Effector memory CD8-positive, alpha-beta T cell (primary cell): ENCODE measurements at regions not wholly inside any gene's neighbourhood (a gene's known extent, or its start where the extent isn't known, plus 50 kb on each side); places are given as distances from the start of the nearest gene placed in this dataset.

Source experiments
- ATAC-seq: fragments of 150-1000 bp; cut with Tn5 transposase; replicated peaks from 2 replicates; pipeline ENCODE4 v1.10.0; 2021; ENCODE audit warnings: mild to moderate bottlenecking, moderate library complexity
- DNase-seq, 3 experiments: peaks; one replicate each; pipeline ENCODE4 v3.0.0; 2021
- H3K27ac Mint-ChIP-seq, 2 donors: one replicate each; pipeline ENCODE4 v1.8.0; 2022; ENCODE audit warnings: mild to moderate bottlenecking in 2 of 2, mixed read lengths in 2 of 2, moderate library complexity in 2 of 2
- H3K27me3 Mint-ChIP-seq, 2 donors: one replicate each; pipeline ENCODE4 v1.8.0; 2022; ENCODE audit warnings: mixed read lengths in 2 of 2
- H3K36me3 Mint-ChIP-seq: one replicate; pipeline ENCODE4 v1.8.0; 2022; ENCODE audit warnings: mild to moderate bottlenecking, moderate library complexity, mixed read lengths; ENCODE audit not compliant: insufficient read depth
- H3K4me1 Mint-ChIP-seq, 2 donors: one replicate each; pipeline ENCODE4 v1.8.0; 2022; ENCODE audit warnings: low read depth in 2 of 2, mixed read lengths in 2 of 2
- H3K4me3 Mint-ChIP-seq, 2 donors: one replicate each; pipeline ENCODE4 v1.8.0; 2022; ENCODE audit warnings: mild to moderate bottlenecking in 2 of 2, mixed read lengths in 2 of 2, moderate library complexity in 2 of 2
- H3K9me3 Mint-ChIP-seq, 2 donors: one replicate each; pipeline ENCODE4 v1.8.0; 2022; ENCODE audit warnings: mixed read lengths in 2 of 2

GRCh38 chr11:127105593-127106541, 105.3 kb upstream of the KIRREL3 start:
- Mint-ChIP-seq H3K4me1 (no peaks in the 10 kb centered on the region), H3K27me3 (peaks cover 0 to 7% of the 10 kb centered on the region in 2 donors), H3K36me3 (no peaks in the 10 kb centered on the region), H3K9me3 (peaks cover 0 to 2% of the 10 kb centered on the region in 2 donors), H3K27ac (no peak overlapping the region), H3K4me3 (no peak overlapping the region)
- DNase-seq (no peak), ATAC-seq (no peak)

DNA sequence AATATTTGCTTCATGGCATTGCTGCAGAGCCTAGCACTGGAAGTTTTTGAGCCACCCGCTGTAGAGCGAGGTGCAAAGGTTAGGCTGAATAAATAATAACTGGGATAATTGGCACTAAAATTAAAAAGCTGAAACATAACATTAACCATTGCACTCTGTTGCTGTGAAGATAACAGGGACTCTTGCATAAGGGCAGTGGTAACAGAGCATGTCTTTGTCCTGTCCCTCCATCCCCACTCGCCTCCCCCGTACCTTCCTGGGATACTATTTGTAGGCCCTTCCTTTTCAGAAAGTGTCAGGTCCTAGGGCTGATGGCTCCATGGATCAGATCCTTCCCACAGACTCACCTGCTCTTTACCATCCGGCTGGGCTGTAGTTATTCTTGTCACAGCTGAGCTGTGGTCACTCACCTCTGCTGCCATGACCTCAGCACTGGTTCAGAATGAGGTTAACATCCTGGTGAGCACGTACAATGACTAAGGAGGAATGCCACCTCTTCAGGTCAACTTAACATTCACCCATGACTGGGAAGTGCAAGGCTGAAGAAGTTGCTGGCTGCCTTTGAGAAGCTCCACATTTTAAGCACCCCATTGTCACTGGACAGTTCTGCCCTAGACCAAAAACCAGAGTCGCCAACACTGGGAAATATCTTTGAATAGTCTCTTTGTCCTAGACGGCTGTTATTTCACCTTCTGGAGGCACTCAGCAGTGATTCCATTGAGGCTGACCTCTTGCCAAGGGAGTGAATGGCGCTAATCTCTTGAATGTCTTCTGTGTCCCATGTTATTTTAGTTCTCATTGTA, 103.2 kb upstream of the KIRREL3 start:
- no peak for DNase-seq
- Mint-ChIP-seq H3K36me3 (no peaks in the 10 kb centered on the region), H3K9me3 (peaks cover 0 to 9% of the 10 kb centered on the region in 2 donors), H3K27me3 (peaks cover 0 to 6% of the 10 kb centered on the region in 2 donors), H3K27ac (no peak overlapping the region), H3K4me3 (no peak overlapping the region), H3K4me1 (no peaks in the 10 kb centered on the region)
- no peak for ATAC-seq

DNA sequence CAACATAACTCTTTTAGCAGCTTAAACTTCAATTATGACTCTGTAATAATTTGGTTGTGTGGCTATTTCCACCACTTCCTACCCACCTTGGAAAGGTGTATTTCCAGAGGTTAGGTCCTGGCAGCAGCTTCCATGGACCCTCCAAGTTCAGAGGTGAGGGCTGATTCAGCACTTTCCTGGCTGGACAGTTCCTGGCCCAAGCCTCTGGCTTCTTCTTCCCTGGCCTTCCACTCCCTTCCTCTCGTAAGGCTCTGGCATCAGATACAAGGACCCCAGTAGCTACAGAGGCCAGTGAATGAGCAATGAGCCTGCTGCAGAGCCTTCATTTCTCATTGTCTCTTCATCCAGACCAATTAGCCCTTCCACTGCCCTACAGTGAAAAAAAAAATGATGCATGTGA, 98.1 kb upstream of the KIRREL3 start:
- H3K4me3 Mint-ChIP-seq = no peak overlapping the region
- no peaks in the 10 kb centered on the region for H3K4me1 Mint-ChIP-seq
- ATAC-seq = no peak

DNA sequence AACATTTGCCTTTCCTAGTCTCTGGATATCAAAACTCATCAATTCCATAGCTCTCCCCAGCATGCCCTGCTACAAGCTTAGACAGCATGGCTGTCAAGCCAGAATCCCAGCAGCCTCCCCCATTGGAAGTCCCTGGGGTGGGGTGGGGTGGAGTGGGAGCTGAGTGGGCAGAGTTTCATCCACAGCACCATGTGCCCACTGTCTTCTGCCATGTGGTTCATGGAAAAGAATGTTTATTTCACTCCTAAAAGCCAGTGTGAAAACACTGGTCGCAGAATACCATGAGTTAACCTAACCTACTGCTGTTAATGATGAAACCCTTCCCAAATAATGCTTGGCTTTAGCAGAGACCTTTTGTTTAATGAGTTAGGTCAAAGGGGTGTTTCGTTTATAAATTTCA, 80.2 kb upstream of the KIRREL3 start:
- DNase-seq (no peak), ATAC-seq (no peak)
- no peak overlapping the region for H3K4me3 Mint-ChIP-seq
- H3K27ac Mint-ChIP-seq = no peak overlapping the region
- peaks cover 3% of the 10 kb centered on the region for H3K36me3 Mint-ChIP-seq
- H3K9me3 Mint-ChIP-seq = peaks cover 0 to 2% of the 10 kb centered on the region in 2 donors
- H3K4me1 Mint-ChIP-seq = no peaks in the 10 kb centered on the region
- H3K27me3 Mint-ChIP-seq = no peaks in the 10 kb centered on the region

More for the DNA sequence above, 98.1 kb upstream of the KIRREL3 start:
- H3K9me3 Mint-ChIP-seq = peaks cover 0 to 10% of the 10 kb centered on the region in 2 donors
- no peaks in the 10 kb centered on the region for H3K27me3 Mint-ChIP-seq
- no peaks in the 10 kb centered on the region for H3K36me3 Mint-ChIP-seq
- DNase-seq = no peak
- H3K27ac Mint-ChIP-seq = no peak overlapping the region

- Mint-ChIP-seq H3K36me3 (peaks cover 3% of the 10 kb centered on the region), H3K27me3 (peaks cover 0 to 10% of the 10 kb centered on the region in 2 donors), H3K4me3 (no peak overlapping the region), H3K4me1 (no peaks in the 10 kb centered on the region), H3K27ac (no peak overlapping the region), H3K9me3 (no peaks in the 10 kb centered on the region)
- DNase-seq = no peak
- ATAC-seq = no peak
These were observed 75.2 kb upstream of the KIRREL3 start for GRCh38 chr11:127075758-127076157.

DNA sequence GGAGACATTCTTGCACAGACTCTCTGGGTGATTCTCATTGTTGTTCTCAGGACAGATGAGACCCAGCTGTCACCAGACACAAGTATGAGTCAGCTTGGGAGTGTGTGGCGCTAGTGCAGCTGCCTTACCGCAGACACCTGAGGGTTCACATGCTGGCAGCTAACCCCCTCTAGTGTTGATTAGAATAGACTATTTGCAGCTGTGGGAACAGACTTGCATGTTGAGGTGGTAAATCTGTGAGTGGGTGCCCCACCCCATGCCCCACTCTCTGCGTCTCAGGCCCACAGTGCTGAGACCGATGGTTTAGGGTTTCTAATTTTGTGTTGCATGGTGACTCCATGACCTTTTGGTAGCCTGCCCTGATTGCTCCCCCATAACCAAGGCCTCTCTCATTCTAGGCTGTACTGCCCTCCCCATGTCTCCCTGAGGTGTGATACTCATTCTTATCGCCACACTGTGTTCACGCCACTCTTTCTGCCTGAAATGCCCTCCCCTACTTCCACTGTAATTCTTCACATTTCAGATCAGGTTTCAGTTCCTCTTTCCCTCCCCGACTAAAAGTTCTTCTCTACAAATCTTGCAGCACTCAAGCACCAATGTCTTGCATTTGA, 73.7 kb upstream of the KIRREL3 start:
- H3K27me3 Mint-ChIP-seq = peaks cover 0 to 10% of the 10 kb centered on the region in 2 donors
- peaks cover 3% of the 10 kb centered on the region for H3K36me3 Mint-ChIP-seq
- no peak overlapping the region for H3K4me3 Mint-ChIP-seq
- H3K9me3 Mint-ChIP-seq = no peaks in the 10 kb centered on the region
- no peak overlapping the region for H3K27ac Mint-ChIP-seq
- DNase-seq (no peak), ATAC-seq (no peak)
- no peaks in the 10 kb centered on the region for H3K4me1 Mint-ChIP-seq

DNA sequence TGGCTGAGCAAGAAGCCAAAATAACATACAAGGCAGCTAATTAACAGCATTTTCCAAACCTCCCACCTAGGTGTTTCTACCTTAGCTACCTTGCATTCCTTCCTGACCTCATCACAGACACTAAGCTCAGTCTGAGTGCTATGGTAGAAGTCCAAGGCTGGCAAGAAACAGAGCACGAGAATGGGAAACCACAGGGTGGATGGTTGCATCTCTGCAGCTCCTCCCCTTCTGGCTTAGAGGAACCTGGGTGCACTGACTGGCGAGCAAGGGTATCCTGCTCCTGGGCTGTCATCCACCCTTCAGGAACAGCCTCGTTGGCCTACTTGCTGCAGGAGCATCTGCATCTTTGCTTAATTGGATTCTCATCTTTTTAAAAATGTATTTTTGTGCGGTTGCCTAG, 73.1 kb upstream of the KIRREL3 start:
- Mint-ChIP-seq H3K27me3 (peaks cover 0 to 10% of the 10 kb centered on the region in 2 donors), H3K4me1 (no peaks in the 10 kb centered on the region), H3K9me3 (no peaks in the 10 kb centered on the region), H3K36me3 (peaks cover 3% of the 10 kb centered on the region), H3K27ac (no peak overlapping the region), H3K4me3 (no peak overlapping the region)
- DNase-seq (no peak), ATAC-seq (no peak)

GRCh38 chr11:127071606-127072005, 71.0 kb upstream of the KIRREL3 start:
- H3K4me3 Mint-ChIP-seq = no peak overlapping the region
- H3K4me1 Mint-ChIP-seq = no peaks in the 10 kb centered on the region
- no peak for ATAC-seq
- peaks cover 0 to 7% of the 10 kb centered on the region in 2 donors for H3K9me3 Mint-ChIP-seq
- no peaks in the 10 kb centered on the region for H3K36me3 Mint-ChIP-seq
- no peak overlapping the region for H3K27ac Mint-ChIP-seq
- DNase-seq = no peak
- H3K27me3 Mint-ChIP-seq = peaks cover 5 to 17% of the 10 kb centered on the region in 2 donors

- H3K27ac Mint-ChIP-seq = no peak overlapping the region
- no peak for ATAC-seq
- no peaks in the 10 kb centered on the region for H3K4me1 Mint-ChIP-seq
- peaks cover 0 to 7% of the 10 kb centered on the region in 2 donors for H3K9me3 Mint-ChIP-seq
- H3K4me3 Mint-ChIP-seq = no peak overlapping the region
- no peak for DNase-seq
- H3K36me3 Mint-ChIP-seq = no peaks in the 10 kb centered on the region
- H3K27me3 Mint-ChIP-seq = peaks cover 5 to 19% of the 10 kb centered on the region in 2 donors
These were observed 70.2 kb upstream of the KIRREL3 start for GRCh38 chr11:127070808-127071207.

DNA sequence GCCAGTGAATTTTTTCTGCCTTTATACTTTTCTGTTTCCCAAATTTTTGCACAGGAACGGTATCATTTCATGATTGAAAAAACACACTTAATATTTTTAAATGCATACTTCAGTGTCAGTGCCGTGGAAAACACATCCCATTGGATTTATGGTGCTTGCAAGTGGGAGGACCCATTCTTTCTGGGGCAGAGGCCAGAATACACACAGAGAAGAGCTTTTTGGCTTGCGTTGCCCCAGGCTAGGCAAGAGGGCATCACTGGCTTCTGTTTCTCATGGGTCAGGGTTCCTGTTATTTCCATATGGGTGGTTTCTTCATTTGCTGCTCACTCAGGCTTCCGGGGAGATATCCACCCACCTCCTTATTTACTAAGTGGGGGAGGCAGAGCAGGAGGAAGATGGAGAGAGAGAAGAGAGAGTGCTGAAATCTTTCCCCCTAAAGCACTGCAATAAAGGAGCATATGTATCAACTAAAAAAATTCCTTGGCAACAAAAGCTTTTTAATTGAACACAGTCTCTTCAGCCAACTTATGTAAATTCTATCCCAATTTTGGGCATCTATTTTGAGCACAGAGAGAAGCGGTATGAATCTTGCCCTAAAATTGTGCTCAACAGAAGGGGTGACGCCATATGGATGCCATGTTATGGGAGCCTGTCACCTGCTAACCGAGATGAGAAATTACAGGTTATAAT, 66.0 kb upstream of the KIRREL3 start:
- H3K9me3 Mint-ChIP-seq = peaks cover 1 to 7% of the 10 kb centered on the region in 2 donors
- peaks cover 5 to 9% of the 10 kb centered on the region in 2 donors for H3K27me3 Mint-ChIP-seq
- H3K36me3 Mint-ChIP-seq = no peaks in the 10 kb centered on the region
- ATAC-seq = no peak
- no peak overlapping the region for H3K4me3 Mint-ChIP-seq
- no peak for DNase-seq
- H3K27ac Mint-ChIP-seq = no peak overlapping the region
- no peaks in the 10 kb centered on the region for H3K4me1 Mint-ChIP-seq

DNA sequence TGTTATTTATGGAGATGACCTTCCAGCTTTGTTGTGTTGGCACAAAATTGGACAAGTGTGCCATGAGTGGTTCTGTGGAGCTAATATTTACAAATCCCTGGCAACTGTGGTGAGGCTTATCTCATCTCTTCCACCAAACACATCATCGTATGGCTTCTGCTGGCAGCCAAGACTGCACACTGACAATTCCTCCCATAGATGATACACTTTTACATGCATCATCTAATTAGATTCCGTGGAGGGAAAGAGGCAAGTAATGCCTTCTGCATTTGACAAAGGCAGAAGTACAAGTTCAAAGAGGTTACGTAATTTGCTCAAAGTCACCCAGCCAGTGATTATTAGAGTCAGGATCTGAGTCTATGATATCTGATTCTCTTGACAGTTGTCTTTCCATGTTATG, 62.7 kb upstream of the KIRREL3 start:
- Mint-ChIP-seq H3K9me3 (peaks cover 1 to 7% of the 10 kb centered on the region in 2 donors), H3K36me3 (peaks cover 3% of the 10 kb centered on the region), H3K27me3 (peaks cover 5 to 9% of the 10 kb centered on the region in 2 donors), H3K27ac (no peak overlapping the region), H3K4me1 (no peaks in the 10 kb centered on the region), H3K4me3 (no peak overlapping the region)
- ATAC-seq (no peak), DNase-seq (no peak)

- Mint-ChIP-seq H3K36me3 (peaks cover 3% of the 10 kb centered on the region), H3K4me1 (no peaks in the 10 kb centered on the region), H3K27me3 (peaks cover under 1 to 5% of the 10 kb centered on the region in 2 donors), H3K27ac (no peak overlapping the region), H3K4me3 (no peak overlapping the region), H3K9me3 (peaks cover 1 to 4% of the 10 kb centered on the region in 2 donors)
- DNase-seq = no peak
- no peak for ATAC-seq
These were observed 61.4 kb upstream of the KIRREL3 start for GRCh38 chr11:127061947-127062346.

- DNase-seq (no peak), ATAC-seq (no peak)
- H3K36me3 Mint-ChIP-seq = peaks cover 3% of the 10 kb centered on the region
- no peaks in the 10 kb centered on the region for H3K27me3 Mint-ChIP-seq
- H3K4me3 Mint-ChIP-seq = no peak overlapping the region
- no peak overlapping the region for H3K27ac Mint-ChIP-seq
- H3K4me1 Mint-ChIP-seq = no peaks in the 10 kb centered on the region
- H3K9me3 Mint-ChIP-seq = peaks cover 0 to 3% of the 10 kb centered on the region in 2 donors
These were observed 59.2 kb upstream of the KIRREL3 start for GRCh38 chr11:127059750-127060149.
